ENCODE measurements at regions not wholly inside any gene's neighbourhood (a gene's known extent, or its start where the extent isn't known, plus 50 kb on each side); places are given as distances from the start of the nearest gene placed in this dataset.

- Histone ChIP-seq H3K79me2 (replicated peaks; ENCODE audit: insufficient read depth) (no peaks in the 10 kb centered on the region), H2AFZ (no peak overlapping the region)
These were observed 364.5 kb downstream of the TYW1 start for GRCh38 chr7:67361150-67361549.

More at GRCh38 chr7:67361150-67361549, 364.5 kb downstream of the TYW1 start:
- H3K36me3 ChIP-seq (ENCODE audit: insufficient read depth) = no peaks in the 10 kb centered on the region
- Mint-ChIP-seq H3K27me3 (ENCODE audit: insufficient read depth, low read depth, poor library complexity) (peaks cover 8% of the 10 kb centered on the region), H3K36me3 (ENCODE audit: low read depth) (peaks cover 4% of the 10 kb centered on the region; the same call in 1 of the 3 replicates), H3K4me1 (peaks cover 5% of the 10 kb centered on the region; the same call in 2 of the 3 replicates), H3K4me3 (no peak overlapping the region), H3K9me3 (peaks cover 63% of the 10 kb centered on the region), H3K27ac (no peak overlapping the region)
- no peak overlapping the region for H3K4me2 ChIP-seq
- DNase-seq (ENCODE audit: low spot score) = no peak
- TF ChIP-seq EZH2phosphoT487 (IDR thresholded peaks at IDR 0.05; ENCODE audit: unreplicated experiment) = no peak
- no peak for TF ChIP-seq ZNF462 (CRISPR knock-in tag; IDR thresholded peaks at IDR 0.05)
- TF ChIP-seq ETS1 (IDR thresholded peaks at IDR 0.05) = no peak
- no peak for TF ChIP-seq REST (IDR thresholded peaks at IDR 0.05; ENCODE audit: unreplicated experiment)
- no peak for TF ChIP-seq CREB1 (CRISPR knock-in tag; IDR thresholded peaks at IDR 0.05; ENCODE audit: low read depth)
- TF ChIP-seq CTCF (conservative IDR thresholded peaks at IDR 0.05; ENCODE audit: low read depth in 2 of 2) = no peak
- no peak for TF ChIP-seq EZH2 (IDR thresholded peaks at IDR 0.05; ENCODE audit: low read depth, unreplicated experiment)
- TF ChIP-seq JUNB (IDR thresholded peaks at IDR 0.05; ENCODE audit: unreplicated experiment) = no peak
- no peak for TF ChIP-seq POLR2AphosphoS5 (IDR thresholded peaks at IDR 0.05; ENCODE audit: low read depth)
- peaks cover 10% of the 10 kb centered on the region for H3F3A ChIP-seq (replicated peaks; ENCODE audit: low read depth)
- H3K9me2 ChIP-seq (ENCODE audit: insufficient read depth) = no peaks in the 10 kb centered on the region
- peaks cover 27% of the 10 kb centered on the region for H3K27me3 ChIP-seq (ENCODE audit: insufficient read depth)
- no peaks in the 10 kb centered on the region; the same call in 1 of the 2 replicates for H3K4me1 ChIP-seq (ENCODE audit: insufficient read depth)
- H4K20me1 ChIP-seq (replicated peaks; ENCODE audit: insufficient read depth) = no peaks in the 10 kb centered on the region
- no peak overlapping the region for H3K27ac ChIP-seq (ENCODE audit: low read depth)
- ATAC-seq = no peak
- H3K4me3 ChIP-seq = no peak overlapping the region
